ENCODE measurements at regions not wholly inside any gene's neighbourhood (a gene's known extent, or its start where the extent isn't known, plus 50 kb on each side); places are given as distances from the start of the nearest gene placed in this dataset.

DNA sequence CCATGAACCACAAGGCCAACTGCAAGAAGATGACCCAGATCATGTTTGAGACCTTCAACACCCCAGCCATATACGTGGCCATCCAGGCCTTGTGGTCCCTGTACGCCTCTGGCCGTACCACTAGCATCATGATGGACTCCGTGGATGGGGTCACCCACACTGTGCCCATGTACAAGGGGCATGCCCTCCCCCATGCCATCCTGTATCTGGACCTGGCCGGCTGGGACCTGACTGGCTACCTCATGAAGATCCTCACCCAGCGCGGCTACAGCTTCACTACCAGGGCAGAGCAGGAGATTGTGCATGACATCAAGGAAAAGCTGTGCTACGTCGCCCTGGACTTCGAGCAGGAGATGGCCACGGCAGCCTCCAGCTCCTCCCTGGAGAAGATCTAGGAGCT, 153.7 kb downstream of the CAVIN4 start:
- TF ChIP-seq CTCF (conservative IDR thresholded peaks at IDR 0.05) (no peak), ZFX (IDR thresholded peaks at IDR 0.05) (no peak)

Data from C4-2B (cell line).